GM12878 (cell line): ENCODE measurements at regions not wholly inside any gene's neighbourhood (a gene's known extent, or its start where the extent isn't known, plus 50 kb on each side); places are given as distances from the start of the nearest gene placed in this dataset.

Source experiments
- ATAC-seq: fragments of 200-7000 bp; cut with Tn5 transposase; 3 replicates; pipeline ENCODE4 v1.9.1; 2020; ENCODE audit warnings: mild to moderate bottlenecking, moderate library complexity
- BruUV-seq: library from RNA; stranded (reverse); fragments of 400-500 nt; replicated peaks from 2 replicates; lab custom pipeline; 2021; lab: Mats Ljungman, UMichigan
- CTCF ChIA-PET: fragments of 300-600 bp; sonication (Branson Sonifier 250); formaldehyde crosslinking; extraction: SDS; loops from one replicate; lab custom pipeline; 2021; ENCODE audit warnings: inconsistent platforms; lab: Yijun Ruan, JAX
- POLR2A ChIA-PET: fragments of 350-600 bp; formaldehyde crosslinking; extraction: SDS; loops from one replicate; lab custom pipeline; 2021; ENCODE audit warnings: inconsistent platforms; lab: Charles Lee
- RAD21 ChIA-PET: fragments of 300-600 bp; sonication (Branson Sonifier 250); formaldehyde crosslinking; loops from one replicate; lab custom pipeline; 2023; ENCODE audit warnings: antibody characterized with exemption; ENCODE audit not compliant: unreplicated experiment; lab: Charles Lee
- SMC1A ChIA-PET: fragments of 300-600 bp; sonication (Branson Sonifier 250); formaldehyde crosslinking; loops from one replicate; lab custom pipeline; 2023; ENCODE audit not compliant: unreplicated experiment, uncharacterized antibody; lab: Charles Lee
- DNase-seq: peaks from one replicate; pipeline ENCODE4 v3.0.0-alpha.2; 2011; ENCODE audit warnings: low read depth, low spot score
- FAIRE-seq: peaks from 3 replicates; lab custom pipeline; 2011; peaks lifted over from hg19 to GRCh38; lab: Jason Lieb, UNC
- H2AFZ ChIP-seq: 2 replicates; pipeline ENCODE4 v1.6.0; 2011; ENCODE audit warnings: low read depth, low read length, control low read depth; ENCODE audit not compliant: control insufficient read depth
- H3K27ac ChIP-seq: 2 replicates; pipeline ENCODE4 v1.5.1; 2011; ENCODE audit warnings: control low read depth; ENCODE audit not compliant: control insufficient read depth, insufficient read depth
- H3K27me3 ChIP-seq, 2 experiments: replicated peaks in 1 of 2; 2 replicates each; pipeline versions ENCODE4 v1.6.0 to v1.6.1; 2011; ENCODE audit warnings: low read length in 1 of 2; ENCODE audit not compliant: control insufficient read depth in 2 of 2, insufficient read depth in 2 of 2
- H3K36me3 ChIP-seq, 2 experiments: 2 replicates each; pipeline ENCODE4 v1.5.1; 2011; ENCODE audit warnings: low read length in 1 of 2; ENCODE audit not compliant: control insufficient read depth in 2 of 2, insufficient read depth in 2 of 2
- H3K4me1 ChIP-seq: 2 replicates; pipeline ENCODE4 v1.6.1; 2011; ENCODE audit warnings: mild to moderate bottlenecking, low read length, moderate library complexity, mixed read lengths; ENCODE audit not compliant: control insufficient read depth, insufficient read depth
- H3K4me2 ChIP-seq: 2 replicates; pipeline ENCODE4 v1.6.0; 2011; ENCODE audit warnings: control low read depth; ENCODE audit not compliant: control insufficient read depth, insufficient read depth
- H3K4me3 ChIP-seq: fragments of 200-600 bp; sonication (generic); 2 replicates; pipeline ENCODE4 v1.5.1; 2016
- H3K79me2 ChIP-seq: 2 replicates; pipeline ENCODE4 v1.6.0; 2011; ENCODE audit warnings: low read length; ENCODE audit not compliant: control insufficient read depth, insufficient read depth
- H3K9ac ChIP-seq: 2 replicates; pipeline ENCODE4 v1.8.0; 2011; ENCODE audit warnings: low read length, control low read depth, mixed read lengths; ENCODE audit not compliant: control insufficient read depth, insufficient read depth
- H3K9me3 ChIP-seq: replicated peaks from 3 replicates; pipeline ENCODE4 v1.5.1; 2011; ENCODE audit warnings: mild to moderate bottlenecking, low read length; ENCODE audit not compliant: control insufficient read depth, insufficient read depth
- H4K20me1 ChIP-seq: 2 replicates; pipeline ENCODE4 v1.6.0; 2011; ENCODE audit not compliant: control insufficient read depth, insufficient read depth
- BMI1 ChIP-seq: fragments of 450-650 bp; IDR thresholded peaks from 2 replicates; pipeline ENCODE4 v1.6.1; 2016; ENCODE audit warnings: mild to moderate bottlenecking, moderate library complexity, borderline replicate concordance
- CEBPB ChIP-seq, 2 experiments: fragments of 150-350 bp in 1 of 2; IDR thresholded peaks; 2 replicates each; pipeline ENCODE4 v1.6.1; 2012 to 2014; ENCODE audit warnings: low read depth in 2 of 2, low read length in 2 of 2, borderline replicate concordance in 1 of 2, inconsistent platforms in 1 of 2
- CHD4 ChIP-seq: fragments of 200-600 bp; sonication (generic); IDR thresholded peaks from 2 replicates; pipeline ENCODE4 v1.6.1; 2016; ENCODE audit warnings: mild to moderate bottlenecking
- CREM ChIP-seq: IDR thresholded peaks from 2 replicates; pipeline ENCODE4 v1.6.1; 2014; ENCODE audit warnings: antibody characterized with exemption, low read depth
- FOS ChIP-seq: IDR thresholded peaks from 3 replicates; pipeline ENCODE4 v1.6.1; 2011; ENCODE audit warnings: borderline replicate concordance; ENCODE audit not compliant: insufficient read length; ENCODE audit errors: extremely low read depth
- NFYB ChIP-seq: IDR thresholded peaks from 2 replicates; pipeline ENCODE4 v1.6.1; 2011; ENCODE audit warnings: low read depth, mild to moderate bottlenecking, low read length, improper control_type of control experiment, moderate library complexity; ENCODE audit not compliant: insufficient read depth
- PAX8 ChIP-seq: fragments of 450-650 bp; IDR thresholded peaks from 2 replicates; pipeline ENCODE4 v1.6.1; 2017; ENCODE audit warnings: mild to moderate bottlenecking, moderate library complexity
- POLR2AphosphoS2 ChIP-seq: IDR thresholded peaks from 2 replicates; pipeline ENCODE4 v1.6.1; 2011; ENCODE audit warnings: low read depth, mild to moderate bottlenecking, low read length, improper control_type of control experiment, moderate library complexity
- RAD21 ChIP-seq: IDR thresholded peaks from 2 replicates; pipeline ENCODE4 v1.6.1; 2011; ENCODE audit warnings: mild to moderate bottlenecking, low read depth, low read length, moderate library complexity; ENCODE audit not compliant: insufficient read depth
- SMAD1 ChIP-seq: fragments of 450-650 bp; IDR thresholded peaks from 2 replicates; pipeline ENCODE4 v1.6.1; 2018; ENCODE audit warnings: mild to moderate bottlenecking, low read depth; ENCODE audit not compliant: partially characterized antibody
- TCF3 ChIP-seq: IDR thresholded peaks from 2 replicates; pipeline ENCODE4 v1.6.1; 2012; ENCODE audit warnings: low read depth, mild to moderate bottlenecking, low read length, borderline replicate concordance; ENCODE audit not compliant: insufficient read depth
- YBX1 ChIP-seq: fragments of 450-650 bp; IDR thresholded peaks from 2 replicates; pipeline ENCODE4 v1.6.1; 2016; ENCODE audit warnings: antibody characterized with exemption
- YY1 ChIP-seq: IDR thresholded peaks from 2 replicates; pipeline ENCODE4 v1.6.1; 2011; ENCODE audit warnings: low read depth, mild to moderate bottlenecking, low read length
- ZNF207 ChIP-seq: fragments of 450-650 bp; IDR thresholded peaks from 2 replicates; pipeline ENCODE4 v1.6.1; 2014; ENCODE audit warnings: antibody characterized with exemption, mild to moderate bottlenecking, borderline replicate concordance
- ZSCAN29 ChIP-seq: fragments of 450-650 bp; IDR thresholded peaks from 2 replicates; pipeline ENCODE4 v1.6.1; 2017; ENCODE audit warnings: mild to moderate bottlenecking, moderate library complexity
- WGBS: methylation state at CpG from one replicate; pipeline ENCODE4 v1.1.6; 2016; ENCODE audit warnings: low lambda C conversion rate; ENCODE audit not compliant: insufficient replicate concordance, insufficient coverage; ENCODE audit errors: missing lambda C conversion rate; 5-methylcytosine and 5-hydroxymethylcytosine counted together
- in situ Hi-C: fragments of 300-500 bp; cut with MboI; formaldehyde crosslinking; loops from 9 replicates; pipeline ENCODE4 v1.14.3; 2018; ENCODE audit warnings: mixed read lengths
- intact Hi-C: fragments of 100-400 bp; cut with micrococcal nuclease; formaldehyde crosslinking; loops from one replicate; pipeline ENCODE4 v1.14.2; 2022; ENCODE audit not compliant: unreplicated experiment
- TF ChIP-seq, protein P1 (sequence below): IDR thresholded peaks from 2 replicates; pipeline ENCODE4 v1.6.1; 2011; ENCODE audit warnings: borderline replicate concordance, low read depth, mild to moderate bottlenecking, moderate library complexity, mixed read lengths, low read length; ENCODE audit not compliant: insufficient read depth; ENCODE audit errors: extremely low read length
- TF ChIP-seq, protein P2 (sequence below): fragments of 450-650 bp; IDR thresholded peaks from 2 replicates; pipeline ENCODE4 v1.6.1; 2017; ENCODE audit warnings: borderline replicate concordance

DNA sequence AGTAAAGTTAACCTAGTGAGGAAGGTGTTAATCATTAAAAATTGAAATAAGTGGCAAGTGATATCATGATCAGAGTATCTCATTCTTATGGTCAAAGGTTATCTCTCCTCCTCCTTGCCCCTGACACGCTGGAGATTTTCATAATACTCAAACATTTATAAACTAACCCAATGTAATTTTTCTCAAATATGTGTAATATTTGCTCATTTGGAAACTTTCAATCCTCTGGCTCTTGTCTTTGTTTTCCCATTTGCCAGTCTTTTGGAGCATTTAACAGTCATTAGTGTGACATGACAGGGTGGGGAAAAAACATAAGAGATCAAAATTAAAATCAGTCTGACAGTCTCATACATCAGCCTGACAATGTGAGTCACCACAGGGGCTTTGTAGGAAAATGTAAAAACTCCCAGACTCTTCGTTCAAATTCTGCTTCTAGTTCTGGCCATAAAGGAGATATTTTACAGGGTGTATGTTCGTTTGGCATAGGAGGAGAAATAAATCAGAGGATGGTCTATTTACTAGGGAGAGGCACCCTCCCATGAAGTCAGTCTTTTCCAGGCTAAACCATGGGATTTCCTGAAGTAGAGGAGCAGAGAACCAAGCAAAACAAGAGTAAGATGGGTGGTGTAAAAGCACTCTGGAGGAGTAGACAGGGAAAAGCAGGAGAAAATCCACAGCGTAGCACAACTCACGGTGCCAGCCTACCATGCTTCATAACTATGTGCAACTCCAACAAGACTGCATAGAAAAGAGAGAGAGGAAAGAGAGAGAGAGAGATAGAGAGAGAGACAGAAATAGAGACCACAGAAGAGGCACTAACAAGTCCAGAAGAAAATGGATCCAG lies 369.2 kb upstream of the PDE3A start:
- no peak overlapping the region for H3K4me3 ChIP-seq
- no peaks in the 10 kb centered on the region for H3K27me3 ChIP-seq
- SMC1A ChIA-PET, result no interaction called here
- TF ChIP-seq CREM (no peak), SMAD1 (no peak), RAD21 (no peak), BMI1 (no peak)
- TF ChIP-seq, protein P1, sequence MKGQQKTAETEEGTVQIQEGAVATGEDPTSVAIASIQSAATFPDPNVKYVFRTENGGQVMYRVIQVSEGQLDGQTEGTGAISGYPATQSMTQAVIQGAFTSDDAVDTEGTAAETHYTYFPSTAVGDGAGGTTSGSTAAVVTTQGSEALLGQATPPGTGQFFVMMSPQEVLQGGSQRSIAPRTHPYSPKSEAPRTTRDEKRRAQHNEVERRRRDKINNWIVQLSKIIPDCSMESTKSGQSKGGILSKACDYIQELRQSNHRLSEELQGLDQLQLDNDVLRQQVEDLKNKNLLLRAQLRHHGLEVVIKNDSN, result no peak
- TF ChIP-seq, all 136 proteins: peak for 0
- Histone ChIP-seq H3K4me1 (no peaks in the 10 kb centered on the region), H2AFZ (no peak overlapping the region), H3K9me3 (no peaks in the 10 kb centered on the region), H3K27ac (no peak overlapping the region), H3K79me2 (no peaks in the 10 kb centered on the region), H3K36me3 (no peaks in the 10 kb centered on the region), H4K20me1 (no peaks in the 10 kb centered on the region), H3K9ac (no peak overlapping the region), H3K4me2 (no peak overlapping the region)
- ATAC-seq (no peak), DNase-seq (no peak), FAIRE-seq (no peak)
- in situ Hi-C loops (no loop called here), intact Hi-C loops (no loop called here)
- no TSS peak for BruUV-seq
- ChIA-PET CTCF (no interaction called here), RAD21 (no interaction called here), POLR2A (no interaction called here)
- 5% methylated on average over 5 of the region's 5 CpGs for WGBS

DNA sequence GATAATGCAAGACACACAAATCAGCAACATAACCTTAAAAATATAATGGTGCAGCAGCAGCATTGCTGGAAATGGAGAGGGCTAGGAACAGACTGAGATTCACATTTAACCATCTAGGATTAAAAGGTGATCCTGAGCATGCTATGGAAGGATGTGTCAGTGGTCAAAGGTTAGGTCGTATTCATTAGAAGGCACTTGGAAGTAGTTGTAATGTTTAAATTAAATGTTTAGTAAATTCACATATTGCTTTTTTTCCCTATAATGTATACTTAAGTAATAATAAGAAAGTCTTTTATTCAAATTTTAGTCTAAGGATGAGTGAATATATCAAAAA lies 368.6 kb upstream of the PDE3A start:
- Histone ChIP-seq H4K20me1 (no peaks in the 10 kb centered on the region), H3K4me2 (no peak overlapping the region), H3K27me3 (no peaks in the 10 kb centered on the region), H2AFZ (no peak overlapping the region), H3K9me3 (no peaks in the 10 kb centered on the region), H3K9ac (no peak overlapping the region), H3K4me1 (no peaks in the 10 kb centered on the region), H3K4me3 (no peak overlapping the region), H3K36me3 (no peaks in the 10 kb centered on the region), H3K27ac (no peak overlapping the region), H3K79me2 (no peaks in the 10 kb centered on the region)
- POLR2A ChIA-PET, result no interaction called here
- no peak for DNase-seq
- no peak for ATAC-seq
- FAIRE-seq, result no peak
- in situ Hi-C loops, result no loop called here
- no TSS peak for BruUV-seq
- intact Hi-C loops, result no loop called here
- 0% methylated on average over 1 of the region's 1 CpG for WGBS
- SMC1A ChIA-PET, result interaction anchor here (1.3 to 1.4 kb wide), 2 partner anchors 11 to 192 kb away, joined by 3 read pairs; no protein-coding TSS in a partner anchor
- CTCF ChIA-PET, result interaction anchor here (1.5 kb wide), 1 partner anchor 83 kb away, joined by 5 read pairs; no protein-coding TSS in a partner anchor
- RAD21 ChIA-PET, result no interaction called here
- no peak for TF ChIP-seq CEBPB (IDR thresholded peaks at IDR 0.05; ENCODE audit: borderline replicate concordance in 1 of 2, low read depth in 2 of 2, low read length in 2 of 2)
- no peak for TF ChIP-seq YBX1
- no peak for TF ChIP-seq YY1
- TF ChIP-seq ZNF207, result no peak
- TF ChIP-seq TCF3, result no peak
- no peak for TF ChIP-seq PAX8
- TF ChIP-seq CHD4, result no peak
- TF ChIP-seq ZSCAN29, result no peak
- TF ChIP-seq, protein P2, sequence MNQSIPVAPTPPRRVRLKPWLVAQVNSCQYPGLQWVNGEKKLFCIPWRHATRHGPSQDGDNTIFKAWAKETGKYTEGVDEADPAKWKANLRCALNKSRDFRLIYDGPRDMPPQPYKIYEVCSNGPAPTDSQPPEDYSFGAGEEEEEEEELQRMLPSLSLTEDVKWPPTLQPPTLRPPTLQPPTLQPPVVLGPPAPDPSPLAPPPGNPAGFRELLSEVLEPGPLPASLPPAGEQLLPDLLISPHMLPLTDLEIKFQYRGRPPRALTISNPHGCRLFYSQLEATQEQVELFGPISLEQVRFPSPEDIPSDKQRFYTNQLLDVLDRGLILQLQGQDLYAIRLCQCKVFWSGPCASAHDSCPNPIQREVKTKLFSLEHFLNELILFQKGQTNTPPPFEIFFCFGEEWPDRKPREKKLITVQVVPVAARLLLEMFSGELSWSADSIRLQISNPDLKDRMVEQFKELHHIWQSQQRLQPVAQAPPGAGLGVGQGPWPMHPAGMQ, result no peak
- no peak for TF ChIP-seq NFYB
- no peak for TF ChIP-seq POLR2AphosphoS2
- TF ChIP-seq FOS, result no peak
